OCI-LY1 (cell line): ENCODE measurements at regions not wholly inside any gene's neighbourhood (a gene's known extent, or its start where the extent isn't known, plus 50 kb on each side); places are given as distances from the start of the nearest gene placed in this dataset.

Experiments used
- EZH2 ChIP-seq: fragments of 200-600 bp; sonication (generic), shearing (Covaris generic); IDR thresholded peaks from 2 replicates; pipeline ENCODE4 v1.8.0; 2017; ENCODE audit warnings: borderline replicate concordance, mixed run types, mild to moderate bottlenecking, antibody characterized with exemption, low read length, moderate library complexity, mixed read lengths
- TF ChIP-seq, protein P1 (sequence below): fragments of 200-600 bp; sonication (generic), shearing (Covaris generic); IDR thresholded peaks from 2 replicates; pipeline ENCODE4 v1.5.1; 2017; ENCODE audit warnings: mild to moderate bottlenecking, antibody characterized with exemption, low read length, moderate library complexity, mixed read lengths

DNA sequence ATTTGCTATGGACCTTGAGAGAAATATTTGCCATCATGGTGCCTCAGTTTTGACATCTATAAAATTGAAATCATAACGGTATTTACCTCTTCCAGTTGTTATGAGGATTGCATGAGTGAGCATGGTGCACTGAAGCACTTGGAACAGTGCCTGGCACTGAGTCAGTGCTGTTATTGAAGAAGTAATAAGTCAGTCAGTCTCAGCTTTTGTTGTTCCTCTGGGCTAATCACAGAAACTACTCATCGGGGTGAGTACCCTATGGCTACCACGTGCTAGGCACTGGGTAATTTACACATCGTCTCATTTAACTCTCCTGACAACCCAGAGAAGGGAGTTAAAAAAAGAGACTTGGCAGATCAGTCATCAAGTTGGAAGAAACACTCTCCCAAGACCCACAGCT lies 159.5 kb upstream of the NRXN3 start:
- TF ChIP-seq, protein P1, sequence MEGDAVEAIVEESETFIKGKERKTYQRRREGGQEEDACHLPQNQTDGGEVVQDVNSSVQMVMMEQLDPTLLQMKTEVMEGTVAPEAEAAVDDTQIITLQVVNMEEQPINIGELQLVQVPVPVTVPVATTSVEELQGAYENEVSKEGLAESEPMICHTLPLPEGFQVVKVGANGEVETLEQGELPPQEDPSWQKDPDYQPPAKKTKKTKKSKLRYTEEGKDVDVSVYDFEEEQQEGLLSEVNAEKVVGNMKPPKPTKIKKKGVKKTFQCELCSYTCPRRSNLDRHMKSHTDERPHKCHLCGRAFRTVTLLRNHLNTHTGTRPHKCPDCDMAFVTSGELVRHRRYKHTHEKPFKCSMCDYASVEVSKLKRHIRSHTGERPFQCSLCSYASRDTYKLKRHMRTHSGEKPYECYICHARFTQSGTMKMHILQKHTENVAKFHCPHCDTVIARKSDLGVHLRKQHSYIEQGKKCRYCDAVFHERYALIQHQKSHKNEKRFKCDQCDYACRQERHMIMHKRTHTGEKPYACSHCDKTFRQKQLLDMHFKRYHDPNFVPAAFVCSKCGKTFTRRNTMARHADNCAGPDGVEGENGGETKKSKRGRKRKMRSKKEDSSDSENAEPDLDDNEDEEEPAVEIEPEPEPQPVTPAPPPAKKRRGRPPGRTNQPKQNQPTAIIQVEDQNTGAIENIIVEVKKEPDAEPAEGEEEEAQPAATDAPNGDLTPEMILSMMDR = no peak
- no peak for TF ChIP-seq EZH2
